Endothelial cell of umbilical vein (primary cell): ENCODE measurements at regions not wholly inside any gene's neighbourhood (a gene's known extent, or its start where the extent isn't known, plus 50 kb on each side); places are given as distances from the start of the nearest gene placed in this dataset.

ENCODE experiments used
- BruUV-seq: library from RNA; stranded (reverse); fragments of 400-500 nt; replicated peaks from 2 replicates; lab custom pipeline; 2021; lab: Mats Ljungman, UMichigan
- CTCF ChIA-PET: fragments of 300-600, 350-600 bp; sonication (Branson Sonifier 250); formaldehyde crosslinking; loops from one replicate; lab custom pipeline; 2021; ENCODE audit warnings: antibody characterized with exemption, inconsistent platforms; lab: Charles Lee
- POLR2A ChIA-PET: fragments of 300-600, 350-600 bp; sonication (Branson Sonifier 250); formaldehyde crosslinking; loops from one replicate; lab custom pipeline; 2021; ENCODE audit warnings: antibody characterized with exemption, inconsistent platforms; lab: Charles Lee
- DNase-seq: peaks from one replicate; pipeline ENCODE4 v3.0.0-alpha.2; 2011; ENCODE audit warnings: low read depth, low spot score
- FAIRE-seq: peaks from 2 replicates; lab custom pipeline; 2011; peaks lifted over from hg19 to GRCh38; lab: Jason Lieb, UNC
- H2AFZ ChIP-seq: 2 replicates; pipeline ENCODE4 v1.6.0; 2012; ENCODE audit warnings: low read depth, low read length, control low read depth, inconsistent platforms
- H3K27ac ChIP-seq: 2 replicates; pipeline ENCODE4 v1.5.1; 2011; ENCODE audit warnings: low read depth, mild to moderate bottlenecking, control low read depth, low read length, moderate library complexity; ENCODE audit not compliant: insufficient read depth
- H3K27me3 ChIP-seq, 2 experiments: 2 replicates each; pipeline versions ENCODE4 v1.6.0 to v1.6.1; 2011; ENCODE audit warnings: low read length in 2 of 2, mixed read lengths in 1 of 2; ENCODE audit not compliant: control insufficient read depth in 2 of 2, insufficient read depth in 2 of 2
- H3K36me3 ChIP-seq, 2 experiments: 2 replicates in 1 of 2; 3 replicates in 1 of 2; pipeline ENCODE4 v1.5.1; 2011; ENCODE audit warnings: low read length in 2 of 2, mild to moderate bottlenecking in 1 of 2, moderate library complexity in 1 of 2; ENCODE audit not compliant: control insufficient read depth in 2 of 2, insufficient read depth in 2 of 2; ENCODE audit errors: extremely low read depth in 1 of 2
- H3K4me1 ChIP-seq: 3 replicates; pipeline ENCODE4 v1.5.1; 2011; ENCODE audit warnings: mild to moderate bottlenecking, low read length; ENCODE audit not compliant: control insufficient read depth, insufficient read depth; ENCODE audit errors: extremely low read depth
- H3K4me2 ChIP-seq: 2 replicates; pipeline ENCODE4 v1.6.1; 2011; ENCODE audit warnings: low read length, control low read depth, mixed read lengths; ENCODE audit not compliant: insufficient read depth
- H3K4me3 ChIP-seq, 3 experiments: fragments of 200-600 bp in 1 of 3; sonication (generic), shearing (Covaris generic) in 1 of 3; replicated peaks in 1 of 3; 2 replicates each; pipeline ENCODE4 v1.5.1; 2011 to 2016; ENCODE audit warnings: control low read depth in 3 of 3, low read length in 3 of 3, mild to moderate bottlenecking in 2 of 3, inconsistent platforms in 1 of 3, low read depth in 1 of 3, moderate library complexity in 1 of 3; ENCODE audit not compliant: insufficient read depth in 1 of 3
- H3K79me2 ChIP-seq: 2 replicates; pipeline ENCODE4 v1.6.0; 2012; ENCODE audit warnings: low read length, inconsistent platforms; ENCODE audit not compliant: control insufficient read depth, insufficient read depth
- H3K9ac ChIP-seq: replicated peaks from 2 replicates; pipeline ENCODE3; 2011; ENCODE audit warnings: low read length, control low read depth; ENCODE audit not compliant: insufficient read depth; ENCODE audit errors: extremely low read depth
- H3K9me1 ChIP-seq: replicated peaks from 3 replicates; pipeline ENCODE4 v1.6.0; 2011; ENCODE audit warnings: mild to moderate bottlenecking, low read length; ENCODE audit not compliant: control insufficient read depth, insufficient read depth; ENCODE audit errors: extremely low read depth
- H3K9me3 ChIP-seq: replicated peaks from 2 replicates; pipeline ENCODE4 v1.5.1; 2012; ENCODE audit warnings: low read length, inconsistent platforms; ENCODE audit not compliant: control insufficient read depth, insufficient read depth
- H4K20me1 ChIP-seq: replicated peaks from 2 replicates; pipeline ENCODE3; 2011; ENCODE audit warnings: mild to moderate bottlenecking, low read length; ENCODE audit not compliant: control insufficient read depth, insufficient read depth; ENCODE audit errors: extremely low read depth
- CTCF ChIP-seq, 2 donors: IDR thresholded peaks; 1 replicate in 1 of 2; 2 replicates in 1 of 2; pipeline ENCODE4 v1.5.1; 2011; ENCODE audit warnings: low read length in 2 of 2, mild to moderate bottlenecking in 2 of 2, moderate library complexity in 2 of 2, control low read depth in 1 of 2, inconsistent platforms in 1 of 2, low read depth in 1 of 2; ENCODE audit not compliant: insufficient read depth in 1 of 2; ENCODE audit errors: extremely low read depth in 1 of 2
- EZH2 ChIP-seq: IDR thresholded peaks from 2 replicates; pipeline ENCODE4 v1.6.1; 2012; ENCODE audit warnings: borderline replicate concordance, low read depth, mild to moderate bottlenecking, moderate library complexity, low read length, inconsistent platforms; ENCODE audit not compliant: severe bottlenecking
- FOS ChIP-seq: IDR thresholded peaks from 2 replicates; pipeline ENCODE4 v1.6.1; 2011; ENCODE audit warnings: mild to moderate bottlenecking, low read length, moderate library complexity, borderline replicate concordance; ENCODE audit not compliant: insufficient read depth
- GATA2 ChIP-seq: IDR thresholded peaks from 2 replicates; pipeline ENCODE4 v1.7.0; 2011; ENCODE audit warnings: low read depth, mild to moderate bottlenecking, moderate library complexity, mixed read lengths, low read length; ENCODE audit not compliant: insufficient read length, insufficient read depth
- JUN ChIP-seq: IDR thresholded peaks from 2 replicates; pipeline ENCODE4 v1.6.1; 2011; ENCODE audit warnings: borderline replicate concordance, low read depth; ENCODE audit not compliant: insufficient read length, insufficient read depth
- MAX ChIP-seq: IDR thresholded peaks from 2 replicates; pipeline ENCODE4 v1.6.1; 2011; ENCODE audit not compliant: insufficient read depth, insufficient read length
- MYC ChIP-seq: IDR thresholded peaks from one replicate; pipeline ENCODE4 v1.6.1; 2011; ENCODE audit warnings: mild to moderate bottlenecking, low read depth, low read length
- POLR2A ChIP-seq: IDR thresholded peaks from 2 replicates; pipeline ENCODE4 v1.6.1; 2012; ENCODE audit warnings: low read depth, mild to moderate bottlenecking, control low read depth, low read length
- POLR2AphosphoS5 ChIP-seq: IDR thresholded peaks from 2 replicates; pipeline ENCODE4 v1.6.1; 2012; ENCODE audit warnings: low read depth, mild to moderate bottlenecking, control low read depth, low read length, moderate library complexity; ENCODE audit not compliant: insufficient read depth
- dilution Hi-C: fragments of 300-500 bp; cut with MboI; formaldehyde crosslinking; loops from one replicate; pipeline ENCODE4 v1.15.0; 2019; ENCODE audit warnings: low sequenced_read_pairs; ENCODE audit not compliant: extremely low pct_ligation_motif_present
- intact Hi-C: fragments of 100-400 bp; cut with micrococcal nuclease; formaldehyde crosslinking; loops from one replicate; pipeline ENCODE4 v1.10.0; 2022

GRCh38 chr2:226524381-226524843 is 275.2 kb downstream of the IRS1 start:
- H3K9ac ChIP-seq: no peak overlapping the region
- dilution Hi-C loops: no loop called here

More at GRCh38 chr2:226524381-226524843, 275.2 kb downstream of the IRS1 start:
- Histone ChIP-seq H3K4me1 (no peaks in the 10 kb centered on the region), H3K9me1 (no peaks in the 10 kb centered on the region), H3K79me2 (no peaks in the 10 kb centered on the region), H2AFZ (no peak overlapping the region), H3K27ac (no peak overlapping the region), H3K4me2 (no peak overlapping the region), H3K4me3 (no peak overlapping the region), H4K20me1 (no peaks in the 10 kb centered on the region), H3K36me3 (no peaks in the 10 kb centered on the region), H3K9me3 (no peaks in the 10 kb centered on the region), H3K27me3 (no peaks in the 10 kb centered on the region)
- DNase-seq: no peak
- POLR2A ChIA-PET: no interaction called here
- no peak for TF ChIP-seq EZH2
- TF ChIP-seq MAX: no peak
- no peak for TF ChIP-seq GATA2
- no peak for TF ChIP-seq FOS
- no peak for TF ChIP-seq MYC
- no peak for TF ChIP-seq JUN
- TF ChIP-seq POLR2A: no peak
- no peak for TF ChIP-seq POLR2AphosphoS5
- no peak for TF ChIP-seq CTCF (IDR thresholded peaks at IDR 0.05; ENCODE audit: extremely low read depth in 1 of 2, insufficient read depth in 1 of 2, low read depth in 1 of 2, low read length in 2 of 2)
- CTCF ChIA-PET: no interaction called here
- BruUV-seq: no TSS peak
- no peak for FAIRE-seq
- intact Hi-C loops: no loop called here
